Cardiac fibroblast (primary cell): ENCODE measurements at regions not wholly inside any gene's neighbourhood (a gene's known extent, or its start where the extent isn't known, plus 50 kb on each side); places are given as distances from the start of the nearest gene placed in this dataset.
A peak's percentile ranks its signal among the peaks of the same experiment; 100 is the strongest.

Experiments used
- DNase-seq, 2 donors: peaks; one replicate each; pipeline versions ENCODE4 v3.0.0 to v3.0.0-alpha.2; 2010; ENCODE audit warnings: low read depth in 2 of 2
- H3K4me3 ChIP-seq, 2 donors: replicated peaks in 1 of 2; 1 replicate in 1 of 2; 2 replicates in 1 of 2; pipeline ENCODE4 v1.5.1; 2011; ENCODE audit warnings: low read depth in 2 of 2, low read length in 2 of 2, mild to moderate bottlenecking in 2 of 2, moderate library complexity in 1 of 2
- CTCF ChIP-seq: IDR thresholded peaks from one replicate; pipeline ENCODE4 v1.5.1; 2011; ENCODE audit warnings: low read depth, mild to moderate bottlenecking, low read length, inconsistent platforms

GRCh38 chr7:106770191-106770590 is 94.9 kb upstream of the PIK3CG start:
- no peak for TF ChIP-seq CTCF
- H3K4me3 ChIP-seq: no peak overlapping the region
- DNase-seq: peak; percentile 66 to 90

GRCh38 chr7:106772655-106773108 is 92.4 kb upstream of the PIK3CG start:
- TF ChIP-seq CTCF: no peak
- DNase-seq: peak; percentile 45 to 83
- no peak overlapping the region for H3K4me3 ChIP-seq

GRCh38 chr7:106773228-106773627 is 91.9 kb upstream of the PIK3CG start:
- TF ChIP-seq CTCF: no peak
- H3K4me3 ChIP-seq: no peak overlapping the region
- no peak for DNase-seq

- no peak overlapping the region for H3K4me3 ChIP-seq
- no peak for TF ChIP-seq CTCF
- no peak for DNase-seq
Measured at GRCh38 chr7:106773721-106774120, 91.4 kb upstream of the PIK3CG start.

- TF ChIP-seq CTCF: no peak
- no peak overlapping the region for H3K4me3 ChIP-seq
Measured at GRCh38 chr7:106774213-106774767, 90.8 kb upstream of the PIK3CG start.

GRCh38 chr7:106774768-106775551 is 90.1 kb upstream of the PIK3CG start:
- peak; percentile 56 to 77 for DNase-seq
- H3K4me3 ChIP-seq: peak overlapping the region in 1 of 2 donors; percentile 19
- TF ChIP-seq CTCF: no peak

More at GRCh38 chr7:106774213-106774767, 90.8 kb upstream of the PIK3CG start:
- DNase-seq: no peak
